OCI-LY1 (cell line): ENCODE measurements at regions not wholly inside any gene's neighbourhood (a gene's known extent, or its start where the extent isn't known, plus 50 kb on each side); places are given as distances from the start of the nearest gene placed in this dataset.

Experiments used
- H2AFZ ChIP-seq: fragments of 200-600 bp; sonication (generic), shearing (Covaris generic); 2 replicates; pipeline ENCODE4 v1.6.0; 2014; ENCODE audit warnings: antibody characterized with exemption, mild to moderate bottlenecking, low read length
- H3F3A ChIP-seq: fragments of 200-600 bp; sonication (generic), shearing (Covaris generic); 2 replicates; pipeline ENCODE4 v1.6.0; 2014; ENCODE audit warnings: mild to moderate bottlenecking, antibody characterized with exemption, low read length, moderate library complexity; ENCODE audit not compliant: insufficient read depth
- H3K27ac ChIP-seq: fragments of 200-600 bp; sonication (generic); 2 replicates; pipeline ENCODE4 v1.5.1; 2014; ENCODE audit warnings: low read length, mixed run types, mild to moderate bottlenecking, low read depth; ENCODE audit not compliant: poor library complexity, severe bottlenecking
- H3K27me3 ChIP-seq: fragments of 200-600 bp; sonication (generic); 2 replicates; pipeline ENCODE4 v1.6.0; 2014; ENCODE audit warnings: antibody characterized with exemption, mild to moderate bottlenecking, low read length, moderate library complexity; ENCODE audit not compliant: insufficient read depth
- H3K36me3 ChIP-seq: fragments of 200-600 bp; sonication (generic); 2 replicates; pipeline ENCODE4 v1.6.1; 2014; ENCODE audit warnings: mild to moderate bottlenecking, antibody characterized with exemption, low read length, moderate library complexity, mixed read lengths; ENCODE audit not compliant: insufficient read depth
- H3K4me1 ChIP-seq: fragments of 200-600 bp; sonication (generic); 2 replicates; pipeline ENCODE4 v1.5.1; 2014; ENCODE audit warnings: mild to moderate bottlenecking, low read length, moderate library complexity; ENCODE audit not compliant: insufficient read depth, severe bottlenecking
- H3K4me2 ChIP-seq: fragments of 200-600 bp; sonication (generic), shearing (Covaris generic); 2 replicates; pipeline ENCODE4 v1.6.1; 2014; ENCODE audit warnings: low read length
- H3K4me3 ChIP-seq: fragments of 200-600 bp; sonication (generic); 2 replicates; pipeline ENCODE4 v1.5.1; 2014; ENCODE audit warnings: low read length, low read depth, mild to moderate bottlenecking, mixed read lengths; ENCODE audit not compliant: poor library complexity, severe bottlenecking
- H3K79me2 ChIP-seq: fragments of 200-600 bp; shearing (Covaris generic); 2 replicates; pipeline ENCODE4 v1.6.1; 2016; ENCODE audit warnings: mixed run types, low read length, mixed read lengths; ENCODE audit not compliant: insufficient read depth
- H3K9ac ChIP-seq: fragments of 200-600 bp; sonication (generic), shearing (Covaris generic); 2 replicates; pipeline ENCODE4 v1.6.1; 2014; ENCODE audit warnings: mild to moderate bottlenecking, low read length, mixed read lengths
- H3K9me2 ChIP-seq: fragments of 200-600 bp; sonication (generic), shearing (Covaris generic); 2 replicates; pipeline ENCODE4 v1.6.1; 2014; ENCODE audit warnings: low read depth, mild to moderate bottlenecking, low read length, mixed read lengths
- H3K9me3 ChIP-seq: fragments of 200-600 bp; shearing (Covaris generic); 2 replicates; pipeline ENCODE4 v1.6.1; 2014; ENCODE audit warnings: low read length, mixed read lengths
- H4K20me1 ChIP-seq: fragments of 200-600 bp; sonication (generic), shearing (Covaris generic); 2 replicates; pipeline ENCODE4 v1.6.0; 2016; ENCODE audit warnings: mild to moderate bottlenecking, low read length; ENCODE audit not compliant: insufficient read depth
- EZH2 ChIP-seq: fragments of 200-600 bp; sonication (generic), shearing (Covaris generic); IDR thresholded peaks from 2 replicates; pipeline ENCODE4 v1.8.0; 2017; ENCODE audit warnings: borderline replicate concordance, mixed run types, mild to moderate bottlenecking, antibody characterized with exemption, low read length, moderate library complexity, mixed read lengths
- TF ChIP-seq, protein P1 (sequence below): fragments of 200-600 bp; sonication (generic), shearing (Covaris generic); IDR thresholded peaks from 2 replicates; pipeline ENCODE4 v1.5.1; 2017; ENCODE audit warnings: mild to moderate bottlenecking, antibody characterized with exemption, low read length, moderate library complexity, mixed read lengths

DNA sequence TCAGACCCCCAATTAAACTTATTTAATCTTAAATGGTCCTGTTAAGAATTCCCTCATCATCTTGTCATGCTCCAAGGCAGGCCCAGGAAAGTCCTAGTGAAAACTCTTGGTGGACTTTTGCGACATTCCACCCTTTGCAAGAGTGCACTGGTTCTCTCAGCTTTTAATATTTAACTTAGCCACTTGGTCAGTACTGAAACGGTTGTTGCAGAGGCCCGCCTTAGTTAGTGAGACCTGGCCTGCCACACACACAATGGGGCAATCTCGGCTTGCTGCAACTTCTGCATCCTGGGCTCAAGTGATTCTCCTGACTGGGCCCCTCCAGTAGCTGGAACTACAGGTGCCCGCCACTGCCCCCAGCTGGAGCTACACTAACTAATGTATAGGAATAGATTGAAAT lies 1366.0 kb downstream of the UQCRFS1 start:
- no peak overlapping the region for H3K4me2 ChIP-seq
- no peaks in the 10 kb centered on the region for H3K9me2 ChIP-seq
- H4K20me1 ChIP-seq: no peaks in the 10 kb centered on the region
- H3K4me3 ChIP-seq: no peak overlapping the region
- no peaks in the 10 kb centered on the region for H3K79me2 ChIP-seq
- H3K36me3 ChIP-seq: no peaks in the 10 kb centered on the region
- H2AFZ ChIP-seq: no peak overlapping the region
- H3K4me1 ChIP-seq: no peaks in the 10 kb centered on the region
- H3K9me3 ChIP-seq: no peaks in the 10 kb centered on the region
- no peaks in the 10 kb centered on the region for H3F3A ChIP-seq
- H3K27me3 ChIP-seq: no peaks in the 10 kb centered on the region
- no peak overlapping the region for H3K27ac ChIP-seq
- H3K9ac ChIP-seq: no peak overlapping the region
- TF ChIP-seq, protein P1, sequence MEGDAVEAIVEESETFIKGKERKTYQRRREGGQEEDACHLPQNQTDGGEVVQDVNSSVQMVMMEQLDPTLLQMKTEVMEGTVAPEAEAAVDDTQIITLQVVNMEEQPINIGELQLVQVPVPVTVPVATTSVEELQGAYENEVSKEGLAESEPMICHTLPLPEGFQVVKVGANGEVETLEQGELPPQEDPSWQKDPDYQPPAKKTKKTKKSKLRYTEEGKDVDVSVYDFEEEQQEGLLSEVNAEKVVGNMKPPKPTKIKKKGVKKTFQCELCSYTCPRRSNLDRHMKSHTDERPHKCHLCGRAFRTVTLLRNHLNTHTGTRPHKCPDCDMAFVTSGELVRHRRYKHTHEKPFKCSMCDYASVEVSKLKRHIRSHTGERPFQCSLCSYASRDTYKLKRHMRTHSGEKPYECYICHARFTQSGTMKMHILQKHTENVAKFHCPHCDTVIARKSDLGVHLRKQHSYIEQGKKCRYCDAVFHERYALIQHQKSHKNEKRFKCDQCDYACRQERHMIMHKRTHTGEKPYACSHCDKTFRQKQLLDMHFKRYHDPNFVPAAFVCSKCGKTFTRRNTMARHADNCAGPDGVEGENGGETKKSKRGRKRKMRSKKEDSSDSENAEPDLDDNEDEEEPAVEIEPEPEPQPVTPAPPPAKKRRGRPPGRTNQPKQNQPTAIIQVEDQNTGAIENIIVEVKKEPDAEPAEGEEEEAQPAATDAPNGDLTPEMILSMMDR: no peak
- no peak for TF ChIP-seq EZH2

DNA sequence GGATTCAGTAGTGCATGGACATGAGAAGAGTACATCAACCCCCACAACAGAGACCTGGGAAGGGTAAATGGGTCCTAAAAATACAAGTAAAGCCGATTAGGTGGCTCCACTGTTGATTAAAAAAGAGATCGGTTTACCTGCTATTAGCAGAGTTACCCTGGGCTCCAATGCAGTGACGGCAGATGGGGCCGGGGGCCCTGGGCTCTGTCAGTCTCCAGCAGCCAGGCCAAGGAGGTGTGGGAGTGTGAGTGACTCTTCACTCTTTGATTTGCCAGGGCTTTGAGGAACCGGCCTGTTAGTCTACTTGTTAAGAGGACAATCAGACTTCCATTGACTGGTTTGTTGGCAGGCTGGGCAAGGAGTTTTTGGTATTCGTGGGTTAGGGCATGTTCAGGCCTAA lies 1368.7 kb downstream of the UQCRFS1 start:
- H2AFZ ChIP-seq: no peak overlapping the region

DNA sequence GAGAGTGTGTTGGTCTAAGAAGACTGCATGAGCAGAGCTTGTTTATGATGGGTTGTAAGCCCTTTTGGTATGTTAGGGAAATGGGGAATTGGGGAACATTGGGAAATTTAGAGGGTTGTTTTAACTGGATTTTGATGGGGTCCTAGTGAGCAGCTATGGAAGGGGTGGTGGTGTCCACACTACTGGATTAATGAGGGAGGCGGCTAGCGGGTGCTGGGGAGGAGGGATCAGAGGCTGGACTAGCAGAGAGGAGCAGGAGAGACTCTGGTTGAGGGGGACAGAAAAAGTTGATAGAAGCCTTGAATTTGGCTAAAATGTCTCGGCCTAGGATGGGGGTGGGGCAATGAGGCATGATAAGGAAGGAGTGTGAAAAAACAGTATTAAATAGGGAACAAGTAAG lies 1369.1 kb downstream of the UQCRFS1 start:
- Histone ChIP-seq H3K4me1 (no peaks in the 10 kb centered on the region), H3K79me2 (no peaks in the 10 kb centered on the region), H3K4me3 (no peak overlapping the region), H3K36me3 (no peaks in the 10 kb centered on the region), H3K4me2 (no peak overlapping the region), H3F3A (no peaks in the 10 kb centered on the region), H4K20me1 (no peaks in the 10 kb centered on the region), H3K9ac (no peak overlapping the region), H3K27me3 (no peaks in the 10 kb centered on the region), H3K9me2 (no peaks in the 10 kb centered on the region), H2AFZ (no peak overlapping the region), H3K9me3 (no peaks in the 10 kb centered on the region), H3K27ac (no peak overlapping the region)
- TF ChIP-seq, protein P1: no peak
- no peak for TF ChIP-seq EZH2

More for the DNA sequence above, 1368.7 kb downstream of the UQCRFS1 start:
- no peak overlapping the region for H3K4me3 ChIP-seq
- H3K27ac ChIP-seq: no peak overlapping the region
- H3K9ac ChIP-seq: no peak overlapping the region
- no peak overlapping the region for H3K4me2 ChIP-seq
- H3K79me2 ChIP-seq: no peaks in the 10 kb centered on the region
- no peaks in the 10 kb centered on the region for H3K9me2 ChIP-seq
- no peaks in the 10 kb centered on the region for H3K27me3 ChIP-seq
- H3K36me3 ChIP-seq: no peaks in the 10 kb centered on the region
- H3F3A ChIP-seq: no peaks in the 10 kb centered on the region
- no peaks in the 10 kb centered on the region for H4K20me1 ChIP-seq
- H3K9me3 ChIP-seq: no peaks in the 10 kb centered on the region
- H3K4me1 ChIP-seq: no peaks in the 10 kb centered on the region
- TF ChIP-seq EZH2: no peak
- TF ChIP-seq, protein P1: no peak
